ENCODE measurements at regions not wholly inside any gene's neighbourhood (a gene's known extent, or its start where the extent isn't known, plus 50 kb on each side); places are given as distances from the start of the nearest gene placed in this dataset.
"Not testable (repeated sequence)": the region's sequence is repeated elsewhere in the genome, so short reads cannot be mapped to it uniquely, and the experiment has no call there.

DNA sequence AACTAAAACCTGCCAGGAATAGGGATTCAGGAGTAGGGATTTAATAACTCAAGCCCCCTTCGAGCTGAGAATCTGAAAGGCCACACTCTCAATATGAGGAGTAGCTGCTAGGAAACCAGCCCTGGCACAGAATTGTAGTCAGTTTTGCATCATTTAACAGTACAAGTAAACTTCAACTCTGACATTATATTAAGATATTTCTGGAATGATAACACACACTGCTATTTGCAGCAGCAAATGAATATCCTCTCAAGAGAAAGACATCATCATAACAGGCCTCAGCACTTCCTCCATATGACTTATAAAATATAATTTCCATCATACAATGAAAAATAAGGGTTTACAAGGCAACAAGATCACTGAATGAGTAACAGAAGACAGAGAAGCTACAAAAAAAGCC, 138.2 kb upstream of the RFX3 start:
- Mint-ChIP-seq H3K9me3 (no peaks in the 10 kb centered on the region), H3K27me3 (ENCODE audit: low read depth) (no peaks in the 10 kb centered on the region), H3K36me3 (ENCODE audit: insufficient read depth in 2 of 2) (no peaks in the 10 kb centered on the region), H3K27ac (no peak overlapping the region), H3K4me3 (no peak overlapping the region), H3K4me1 (ENCODE audit: low read depth) (no peaks in the 10 kb centered on the region)
- DNase-seq = no peak
- ATAC-seq (replicated peaks in 1 of 2) = no peak

- no peaks in the 10 kb centered on the region for H3K4me1 Mint-ChIP-seq (ENCODE audit: low read depth)
- no peaks in the 10 kb centered on the region for H3K36me3 Mint-ChIP-seq (ENCODE audit: insufficient read depth in 2 of 2)
- ATAC-seq (replicated peaks in 1 of 2) (no peak), DNase-seq (no peak)
- no peak overlapping the region for H3K27ac Mint-ChIP-seq
- no peaks in the 10 kb centered on the region for H3K27me3 Mint-ChIP-seq (ENCODE audit: low read depth)
- no peak overlapping the region for H3K4me3 Mint-ChIP-seq
- H3K9me3 Mint-ChIP-seq = no peaks in the 10 kb centered on the region
Measured at GRCh38 chr9:3662671-3663070, 136.9 kb upstream of the RFX3 start.

- H3K4me1 Mint-ChIP-seq (ENCODE audit: low read depth) = no peaks in the 10 kb centered on the region
- H3K27me3 Mint-ChIP-seq (ENCODE audit: low read depth) = no peaks in the 10 kb centered on the region
- no peak for ATAC-seq (replicated peaks in 1 of 2)
- H3K36me3 Mint-ChIP-seq (ENCODE audit: insufficient read depth in 2 of 2) = no peaks in the 10 kb centered on the region
- H3K9me3 Mint-ChIP-seq = no peaks in the 10 kb centered on the region
- no peak overlapping the region for H3K4me3 Mint-ChIP-seq
- no peak overlapping the region for H3K27ac Mint-ChIP-seq
- DNase-seq = no peak
Measured at GRCh38 chr9:3660936-3661335, 135.1 kb upstream of the RFX3 start.

DNA sequence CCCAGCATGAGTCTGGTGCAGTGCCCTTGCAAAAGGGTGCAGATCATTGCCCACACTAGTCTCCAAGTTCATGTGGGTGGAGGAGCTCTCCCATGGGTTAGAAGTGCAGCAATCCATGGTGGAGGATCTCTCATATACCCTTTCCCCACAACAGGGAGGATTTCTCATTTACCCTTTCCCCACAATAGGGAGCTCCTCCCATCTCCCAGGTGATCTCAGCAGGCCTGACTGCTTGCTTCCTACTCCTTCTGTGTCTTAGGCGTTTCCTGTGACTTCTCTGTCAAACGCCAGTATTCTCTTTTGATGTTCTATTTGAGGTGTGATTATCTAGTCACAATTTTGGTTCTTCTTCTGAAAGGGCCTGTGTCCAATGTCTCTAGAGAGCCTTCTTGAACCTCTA, 133.8 kb upstream of the RFX3 start:
- H3K4me3 Mint-ChIP-seq = no peak overlapping the region
- H3K27me3 Mint-ChIP-seq (ENCODE audit: low read depth) = no peaks in the 10 kb centered on the region
- H3K27ac Mint-ChIP-seq = no peak overlapping the region
- no peaks in the 10 kb centered on the region for H3K9me3 Mint-ChIP-seq
- H3K4me1 Mint-ChIP-seq (ENCODE audit: low read depth) = no peaks in the 10 kb centered on the region
- DNase-seq (no peak), ATAC-seq (replicated peaks in 1 of 2) (no peak)
- H3K36me3 Mint-ChIP-seq (ENCODE audit: insufficient read depth in 2 of 2) = no peaks in the 10 kb centered on the region

- no peaks in the 10 kb centered on the region for H3K27me3 Mint-ChIP-seq (ENCODE audit: low read depth)
Measured at GRCh38 chr9:3658964-3659363, 133.2 kb upstream of the RFX3 start.

DNA sequence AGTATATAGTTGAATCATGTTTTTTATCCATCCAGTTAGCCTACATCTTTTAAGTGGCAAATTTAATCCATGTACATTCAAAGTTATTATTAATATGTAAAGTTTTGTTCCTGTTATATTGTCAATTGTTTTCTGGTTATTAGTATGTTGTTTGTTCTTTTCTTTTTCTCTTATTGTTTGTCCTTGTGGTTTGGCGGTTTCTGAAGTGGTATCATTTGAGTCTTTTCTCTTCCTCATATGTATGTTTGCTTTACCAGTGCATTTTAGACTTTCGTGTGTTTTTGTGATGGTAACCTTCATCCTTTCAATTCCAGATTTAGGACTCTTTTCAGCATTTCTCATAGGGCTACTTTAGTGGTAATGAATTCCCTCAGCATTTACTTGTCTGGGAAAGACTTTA, 130.4 kb upstream of the RFX3 start:
- no peak for DNase-seq
- Mint-ChIP-seq H3K36me3 (ENCODE audit: insufficient read depth in 2 of 2) (no peaks in the 10 kb centered on the region), H3K27ac (no peak overlapping the region), H3K4me3 (no peak overlapping the region), H3K27me3 (ENCODE audit: low read depth) (no peaks in the 10 kb centered on the region), H3K4me1 (ENCODE audit: low read depth) (peaks cover 4% of the 10 kb centered on the region), H3K9me3 (no peaks in the 10 kb centered on the region)
- ATAC-seq (replicated peaks in 1 of 2) = no peak

More at GRCh38 chr9:3658964-3659363, 133.2 kb upstream of the RFX3 start:
- no peak overlapping the region for H3K27ac Mint-ChIP-seq
- no peak for ATAC-seq (replicated peaks in 1 of 2)
- no peak overlapping the region for H3K4me3 Mint-ChIP-seq
- no peak for DNase-seq
- H3K36me3 Mint-ChIP-seq (ENCODE audit: insufficient read depth in 2 of 2) = no peaks in the 10 kb centered on the region
- no peaks in the 10 kb centered on the region for H3K9me3 Mint-ChIP-seq
- H3K4me1 Mint-ChIP-seq (ENCODE audit: low read depth) = no peaks in the 10 kb centered on the region

- Mint-ChIP-seq H3K4me1 (ENCODE audit: low read depth) (peaks cover 6% of the 10 kb centered on the region), H3K9me3 (no peaks in the 10 kb centered on the region), H3K4me3 (no peak overlapping the region), H3K27ac (no peak overlapping the region), H3K27me3 (ENCODE audit: low read depth) (no peaks in the 10 kb centered on the region), H3K36me3 (ENCODE audit: insufficient read depth in 2 of 2) (no peaks in the 10 kb centered on the region)
- DNase-seq (no peak), ATAC-seq (replicated peaks in 1 of 2) (no peak)
Measured at GRCh38 chr9:3650994-3651622, 125.3 kb upstream of the RFX3 start.

DNA sequence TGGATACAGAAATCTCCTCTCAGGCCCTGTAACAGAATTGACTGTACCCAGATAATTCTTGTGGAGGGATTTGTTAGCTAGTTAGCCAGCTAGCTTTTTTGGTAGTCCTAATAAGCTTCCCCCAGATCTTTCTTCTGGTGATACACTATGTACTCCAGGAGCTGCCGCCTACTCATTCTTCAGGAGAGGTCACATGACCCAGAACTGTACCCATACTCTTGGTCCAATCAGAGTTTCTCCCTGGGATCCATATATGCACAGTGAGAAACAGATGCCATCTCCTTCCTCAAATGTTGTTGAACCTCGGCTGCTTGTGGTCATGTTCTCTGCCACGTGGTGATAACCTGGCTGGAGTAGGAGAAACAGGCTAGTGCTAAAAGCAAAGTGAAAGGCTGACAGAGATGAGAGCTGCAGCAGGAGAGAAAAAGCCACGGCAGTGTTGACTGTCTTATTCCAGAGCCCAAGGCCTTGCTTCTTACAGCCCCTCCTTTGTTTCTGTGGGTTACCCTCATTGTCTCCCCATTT, 123.0 kb upstream of the RFX3 start:
- peaks cover 6% of the 10 kb centered on the region for H3K4me1 Mint-ChIP-seq (ENCODE audit: low read depth)
- H3K36me3 Mint-ChIP-seq (ENCODE audit: insufficient read depth in 2 of 2) = no peaks in the 10 kb centered on the region
- ATAC-seq (replicated peaks in 1 of 2) (no peak), DNase-seq (no peak)
- H3K27me3 Mint-ChIP-seq (ENCODE audit: low read depth) = no peaks in the 10 kb centered on the region
- H3K9me3 Mint-ChIP-seq = no peaks in the 10 kb centered on the region
- no peak overlapping the region for H3K4me3 Mint-ChIP-seq
- H3K27ac Mint-ChIP-seq = no peak overlapping the region

GRCh38 chr9:3648266-3648665, 122.5 kb upstream of the RFX3 start:
- no peak for DNase-seq
- Mint-ChIP-seq H3K9me3 (no peaks in the 10 kb centered on the region), H3K27me3 (ENCODE audit: low read depth) (no peaks in the 10 kb centered on the region), H3K27ac (no peak overlapping the region), H3K4me3 (no peak overlapping the region), H3K4me1 (ENCODE audit: low read depth) (peaks cover 6% of the 10 kb centered on the region), H3K36me3 (ENCODE audit: insufficient read depth in 2 of 2) (no peaks in the 10 kb centered on the region)
- no peak for ATAC-seq (replicated peaks in 1 of 2)

DNA sequence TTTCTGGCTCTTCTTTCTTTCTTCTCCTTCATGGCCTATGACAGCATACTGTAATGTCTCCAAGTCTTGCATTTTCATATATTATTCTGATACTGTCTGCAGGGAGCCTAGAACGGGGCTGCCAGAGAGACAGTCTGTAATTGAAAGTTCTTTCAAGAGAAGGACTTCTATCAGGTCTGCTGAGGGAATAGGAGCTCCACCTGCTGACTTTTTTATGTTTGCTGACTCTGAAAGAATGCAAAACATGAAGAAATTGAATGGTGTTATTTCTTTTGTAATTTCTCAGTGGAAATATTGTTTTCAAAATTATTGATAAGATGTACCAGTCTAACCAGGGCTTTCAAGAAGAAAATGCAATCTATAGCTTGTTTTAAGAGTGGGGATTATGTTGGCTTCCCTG, 121.9 kb upstream of the RFX3 start:
- no peak for DNase-seq
- no peaks in the 10 kb centered on the region for H3K27me3 Mint-ChIP-seq (ENCODE audit: low read depth)
- H3K27ac Mint-ChIP-seq = no peak overlapping the region
- H3K4me3 Mint-ChIP-seq = no peak overlapping the region
- peaks cover 6% of the 10 kb centered on the region for H3K4me1 Mint-ChIP-seq (ENCODE audit: low read depth)
- no peaks in the 10 kb centered on the region for H3K36me3 Mint-ChIP-seq (ENCODE audit: insufficient read depth in 2 of 2)
- no peaks in the 10 kb centered on the region for H3K9me3 Mint-ChIP-seq
- ATAC-seq (replicated peaks in 1 of 2) = no peak

GRCh38 chr9:3646226-3646625, 120.4 kb upstream of the RFX3 start:
- H3K9me3 Mint-ChIP-seq = no peaks in the 10 kb centered on the region
- ATAC-seq (replicated peaks in 1 of 2) (no peak), DNase-seq (no peak)
- H3K27ac Mint-ChIP-seq = no peak overlapping the region
- no peak overlapping the region for H3K4me3 Mint-ChIP-seq
- peaks cover 2% of the 10 kb centered on the region for H3K4me1 Mint-ChIP-seq (ENCODE audit: low read depth)
- no peaks in the 10 kb centered on the region for H3K36me3 Mint-ChIP-seq (ENCODE audit: insufficient read depth in 2 of 2)
- no peaks in the 10 kb centered on the region for H3K27me3 Mint-ChIP-seq (ENCODE audit: low read depth)

DNA sequence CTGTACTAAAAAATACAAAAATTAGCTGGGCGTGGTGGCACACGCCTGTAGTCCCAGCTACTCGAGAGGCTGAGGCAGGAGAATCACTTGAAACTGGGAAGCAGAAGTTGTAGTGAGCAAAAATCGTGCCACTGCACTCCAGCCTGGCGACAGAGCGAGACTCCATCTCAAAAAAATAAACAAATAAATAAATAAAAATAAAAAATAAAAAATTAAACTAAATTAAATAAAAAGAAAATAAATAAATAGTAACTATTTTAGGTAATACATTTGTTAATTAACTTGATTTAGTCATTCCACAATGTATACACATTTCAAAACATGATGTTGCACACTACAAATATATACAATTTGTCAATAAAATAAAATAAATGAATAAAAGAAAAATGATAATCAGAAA, 116.3 kb upstream of the RFX3 start:
- ATAC-seq (replicated peaks in 1 of 2); H3K9me3 Mint-ChIP-seq; H3K27ac Mint-ChIP-seq; H3K4me1 Mint-ChIP-seq (ENCODE audit: low read depth); H3K27me3 Mint-ChIP-seq (ENCODE audit: low read depth); DNase-seq; H3K4me3 Mint-ChIP-seq; H3K36me3 Mint-ChIP-seq (ENCODE audit: insufficient read depth in 2 of 2): not testable (repeated sequence)

DNA sequence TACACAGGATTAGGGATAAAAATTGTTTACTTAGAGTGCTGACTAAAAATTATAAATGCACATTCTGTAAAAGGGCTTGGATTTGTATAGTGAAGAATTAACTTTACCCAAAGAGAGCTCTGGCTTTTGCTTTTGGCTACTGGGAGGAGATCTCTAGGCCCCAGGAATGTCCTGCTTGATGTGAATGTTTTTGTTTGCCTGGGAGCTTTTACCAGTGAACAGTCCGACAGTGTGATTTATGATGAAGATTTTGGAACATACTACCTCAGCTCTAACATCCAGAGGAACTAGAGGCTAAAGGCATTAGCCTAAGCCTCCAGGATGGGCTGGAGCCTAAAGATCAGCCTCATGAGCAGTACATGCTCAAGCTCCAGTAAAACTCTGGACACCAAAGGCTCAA, 103.7 kb upstream of the RFX3 start:
- Mint-ChIP-seq H3K9me3 (peaks cover 2 to 4% of the 10 kb centered on the region in 2 donors), H3K4me3 (no peak overlapping the region), H3K27me3 (ENCODE audit: low read depth) (no peaks in the 10 kb centered on the region), H3K36me3 (ENCODE audit: insufficient read depth in 2 of 2) (peaks cover 8 to 11% of the 10 kb centered on the region in 2 donors), H3K27ac (no peak overlapping the region), H3K4me1 (ENCODE audit: low read depth) (peaks cover 4% of the 10 kb centered on the region)
- ATAC-seq (replicated peaks in 1 of 2) = no peak
- DNase-seq = no peak

DNA sequence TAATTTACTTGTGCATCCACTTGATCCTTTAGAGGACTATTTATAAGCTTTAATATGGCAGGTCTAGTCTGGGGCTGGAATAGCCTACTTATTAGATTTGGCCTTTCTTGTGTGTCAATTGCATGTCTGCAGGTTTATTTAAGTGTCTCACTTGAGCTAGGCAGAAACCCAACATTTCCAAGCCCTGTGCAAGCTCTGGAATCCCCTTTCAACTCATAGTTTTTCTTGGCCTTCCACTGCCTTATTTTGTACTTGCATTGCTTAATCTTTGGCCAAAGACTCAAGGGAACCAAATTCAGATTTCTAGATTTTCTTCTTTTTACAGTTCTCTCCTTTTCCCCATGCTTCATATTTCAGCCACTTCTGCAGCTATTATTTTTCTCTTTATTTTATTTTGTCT, 102.4 kb upstream of the RFX3 start:
- peaks cover 4% of the 10 kb centered on the region for H3K4me1 Mint-ChIP-seq (ENCODE audit: low read depth)
- DNase-seq = no peak
- peaks cover 2 to 4% of the 10 kb centered on the region in 2 donors for H3K9me3 Mint-ChIP-seq
- H3K36me3 Mint-ChIP-seq (ENCODE audit: insufficient read depth in 2 of 2) = peaks cover 8 to 11% of the 10 kb centered on the region in 2 donors
- H3K27me3 Mint-ChIP-seq (ENCODE audit: low read depth) = no peaks in the 10 kb centered on the region
- H3K4me3 Mint-ChIP-seq = no peak overlapping the region
- no peak overlapping the region for H3K27ac Mint-ChIP-seq
- no peak for ATAC-seq (replicated peaks in 1 of 2)
